GM18867 (cell line): ENCODE measurements at regions not wholly inside any gene's neighbourhood (a gene's known extent, or its start where the extent isn't known, plus 50 kb on each side); places are given as distances from the start of the nearest gene placed in this dataset.
"Not testable (repeated sequence)": the region's sequence is repeated elsewhere in the genome, so short reads cannot be mapped to it uniquely, and the experiment has no call there.

ENCODE experiments used
- ATAC-seq: cut with Tn5 transposase; IDR thresholded peaks from one replicate; pipeline ENCODE4 v1.9.1; 2021; ENCODE audit warnings: mild to moderate bottlenecking, moderate library complexity; ENCODE audit not compliant: unreplicated experiment

DNA sequence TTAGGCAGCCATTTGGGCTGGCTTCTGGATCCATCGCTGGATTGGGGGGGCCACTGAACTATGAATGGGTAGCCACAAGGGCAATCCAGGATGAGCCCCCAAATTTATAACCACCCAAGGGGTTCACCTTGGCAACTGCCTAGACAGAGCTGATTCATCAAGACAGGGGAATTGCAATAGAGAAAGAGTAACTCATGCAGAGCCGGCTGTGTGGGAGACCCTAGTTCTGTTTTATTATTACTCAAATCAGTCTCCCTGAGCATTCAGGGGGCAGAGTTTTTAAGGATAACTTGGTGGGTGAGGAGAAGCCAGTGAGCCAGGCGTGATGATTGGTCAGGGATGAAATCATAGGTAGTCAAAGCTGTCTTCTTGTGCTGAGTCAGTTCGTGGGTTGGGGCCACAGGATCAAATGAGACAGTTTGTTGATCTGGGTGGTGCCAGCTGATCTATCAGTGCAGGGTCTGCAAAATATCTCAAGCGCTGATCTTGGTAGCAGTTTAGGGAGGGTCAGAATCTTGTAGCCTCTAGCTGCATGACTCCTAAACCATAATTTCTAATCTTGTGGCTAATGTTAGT is 57.9 kb downstream of the DNAJB9 start:
- no peak for ATAC-seq

DNA sequence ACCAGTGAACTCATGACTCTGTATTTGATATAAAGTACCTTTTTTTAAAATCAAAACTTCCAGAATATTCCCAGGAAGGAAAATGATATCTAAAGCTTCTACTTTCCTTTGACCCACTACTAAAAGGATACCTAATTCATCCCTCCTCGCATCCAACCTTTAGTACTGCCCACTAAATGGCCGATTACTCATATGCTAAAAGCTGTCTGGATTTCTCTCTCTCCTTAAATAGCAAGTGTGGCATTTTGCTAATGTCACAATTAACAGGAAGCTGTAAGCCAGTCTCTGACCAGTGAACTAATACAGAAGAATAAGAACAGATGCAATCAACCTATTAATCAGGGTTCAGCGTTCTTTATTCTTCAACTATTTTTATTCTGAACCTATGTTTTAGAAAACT is 59.0 kb downstream of the DNAJB9 start:
- ATAC-seq, result no peak

DNA sequence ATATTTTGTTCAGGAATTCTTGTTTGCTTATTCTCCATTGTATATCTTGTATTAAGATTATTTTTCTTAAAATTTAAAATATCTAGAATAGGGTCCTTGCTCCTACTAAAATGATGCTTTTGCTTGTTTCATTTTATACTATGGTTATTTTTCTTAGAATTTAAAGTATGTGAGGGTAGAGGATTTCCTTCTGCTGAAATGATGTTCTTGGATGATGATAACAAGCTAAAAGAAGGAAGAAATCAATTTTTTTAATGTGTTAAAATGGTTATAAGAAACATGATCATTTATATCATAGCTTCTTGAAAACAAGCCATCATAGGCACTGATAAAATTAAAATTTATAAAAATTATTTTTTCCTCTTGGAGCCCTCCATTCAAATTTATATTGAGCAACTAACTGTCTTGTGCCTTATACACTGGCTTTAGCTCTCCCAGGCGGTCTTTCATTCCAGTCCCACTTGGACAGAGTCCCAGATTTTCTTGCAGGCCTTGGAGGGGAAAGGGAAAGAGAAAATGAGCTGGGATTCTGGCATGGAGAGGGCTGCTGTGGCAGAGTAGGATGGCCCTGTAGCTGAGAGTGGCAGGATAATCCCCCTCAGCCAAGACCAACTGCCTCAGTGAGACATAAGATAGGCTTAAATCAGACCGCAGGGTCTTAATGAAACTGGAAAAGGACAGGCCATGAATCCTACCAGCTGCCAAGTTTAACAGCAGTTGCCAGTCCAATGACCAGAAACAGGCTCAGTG is 60.2 kb downstream of the DNAJB9 start:
- no peak for ATAC-seq

DNA sequence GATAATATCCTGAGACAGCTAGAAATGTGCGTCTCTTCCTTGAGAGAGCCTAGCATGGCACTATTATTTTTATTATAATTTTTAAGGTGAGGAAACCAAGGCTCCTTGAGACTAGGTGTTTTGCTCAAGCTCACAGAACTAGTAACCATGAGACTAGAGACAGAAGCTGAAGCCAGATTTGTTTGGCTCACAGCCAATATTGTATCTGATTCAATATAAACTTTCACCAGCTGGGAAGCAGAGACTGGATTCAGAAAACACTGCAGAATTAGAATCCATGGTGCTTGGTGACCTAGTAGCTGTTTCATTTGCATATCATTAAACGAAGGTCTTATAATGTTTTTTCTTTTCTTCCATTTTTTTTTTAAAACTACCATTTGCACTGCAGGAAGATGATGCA is 64.4 kb downstream of the DNAJB9 start:
- ATAC-seq, result no peak

DNA sequence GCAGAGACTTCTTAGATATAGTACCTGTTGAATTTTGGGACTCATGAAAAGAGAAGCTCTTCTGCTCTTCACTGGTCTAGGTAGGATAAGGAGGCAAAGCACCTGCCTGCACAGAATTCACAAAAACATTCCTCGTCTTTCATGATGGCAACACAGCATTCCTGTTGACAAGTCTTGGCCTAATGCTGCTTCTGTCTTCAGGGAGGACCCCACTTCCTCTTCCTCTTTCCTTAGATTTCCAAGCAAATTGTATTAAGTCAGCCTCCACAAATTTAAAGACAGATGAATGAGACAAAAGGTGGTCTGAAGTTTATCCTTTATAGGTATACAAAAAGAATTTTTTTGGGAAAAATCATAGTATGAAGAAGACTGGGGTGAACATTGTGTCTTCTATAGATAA is 64.9 kb downstream of the DNAJB9 start:
- ATAC-seq, result no peak

DNA sequence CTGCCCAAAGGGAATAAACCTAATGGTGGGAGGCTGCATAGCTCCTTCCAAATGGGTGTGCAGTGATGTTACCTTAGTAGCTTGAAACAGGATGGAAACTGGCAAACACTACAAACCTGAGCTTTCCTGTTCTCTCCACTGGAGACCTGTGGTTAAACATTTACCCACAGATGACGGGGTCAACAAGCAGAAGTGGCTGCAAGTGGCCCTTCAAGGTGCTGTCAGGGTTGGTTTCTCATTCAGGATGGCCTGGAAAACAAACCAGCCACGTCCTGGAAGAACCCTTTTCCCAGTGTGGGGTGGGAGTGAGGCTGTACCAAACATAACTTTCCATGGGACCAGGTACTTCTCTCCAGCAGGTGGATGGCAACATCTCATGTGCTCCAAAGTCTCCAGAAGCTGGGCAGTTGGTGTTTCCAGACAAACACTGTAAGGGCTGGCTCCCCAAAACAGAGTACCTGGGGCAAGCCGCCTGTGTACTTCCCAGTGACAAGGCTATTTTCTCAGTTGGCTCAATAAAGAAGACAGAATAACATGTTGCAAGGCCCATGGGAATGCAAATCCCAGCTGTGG is 67.5 kb downstream of the DNAJB9 start:
- ATAC-seq, result no peak

DNA sequence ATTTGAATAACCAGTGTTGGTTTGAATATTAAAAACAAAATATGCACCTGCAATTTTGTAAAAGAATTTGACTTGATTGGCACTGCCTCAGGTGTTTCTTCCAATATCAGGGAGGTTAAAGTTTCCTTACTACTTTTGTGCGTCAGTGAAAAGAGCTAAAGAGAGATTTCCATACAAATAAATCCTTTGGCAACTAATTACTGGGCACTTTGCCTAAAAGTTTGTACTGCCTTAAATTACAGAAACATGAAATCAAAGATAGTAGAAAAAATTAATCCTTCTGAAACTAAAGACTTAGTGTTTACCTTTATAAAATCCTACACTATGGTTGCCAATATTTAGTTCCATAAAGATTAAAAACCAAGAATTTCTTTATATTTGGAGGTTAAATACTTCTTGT is 72.5 kb downstream of the DNAJB9 start:
- no peak for ATAC-seq

DNA sequence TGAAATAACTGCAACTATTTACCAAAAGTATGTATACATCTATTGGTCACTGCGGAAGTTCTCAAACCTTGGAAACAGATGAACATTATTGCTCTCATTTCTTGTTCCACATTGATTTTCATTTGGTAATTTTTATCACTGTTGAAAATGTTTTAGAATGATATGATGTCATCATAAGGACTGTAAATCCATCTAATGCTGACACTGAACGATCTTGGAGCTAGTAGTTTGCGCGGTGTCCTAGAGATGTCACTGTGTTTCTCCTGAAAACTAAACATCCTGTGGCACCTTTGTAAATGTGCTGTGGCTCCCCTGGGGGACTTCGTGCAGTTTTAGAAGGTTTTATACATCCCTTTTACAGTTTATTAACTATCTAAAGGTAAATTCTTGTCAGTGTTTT is 73.5 kb downstream of the DNAJB9 start:
- ATAC-seq, result no peak

DNA sequence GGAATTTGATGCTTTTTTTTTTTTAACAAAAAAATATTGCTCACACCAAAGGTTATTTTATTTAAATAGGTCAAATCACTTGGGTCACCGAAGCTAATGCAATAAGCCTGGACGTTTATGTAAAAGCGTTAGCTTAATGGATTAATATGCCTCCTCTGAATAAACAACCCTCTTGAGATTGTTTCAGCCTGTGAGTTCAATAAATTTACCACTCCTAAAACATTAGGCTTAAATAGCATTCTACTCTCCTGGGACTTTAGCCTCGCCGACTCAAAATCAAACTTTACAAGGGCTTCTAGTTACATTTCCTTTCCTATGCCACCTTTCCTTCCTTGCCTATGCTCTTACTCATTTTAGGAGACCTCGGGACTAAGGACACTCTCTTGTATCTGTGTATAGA is 79.3 kb downstream of the DNAJB9 start:
- ATAC-seq, result no peak

DNA sequence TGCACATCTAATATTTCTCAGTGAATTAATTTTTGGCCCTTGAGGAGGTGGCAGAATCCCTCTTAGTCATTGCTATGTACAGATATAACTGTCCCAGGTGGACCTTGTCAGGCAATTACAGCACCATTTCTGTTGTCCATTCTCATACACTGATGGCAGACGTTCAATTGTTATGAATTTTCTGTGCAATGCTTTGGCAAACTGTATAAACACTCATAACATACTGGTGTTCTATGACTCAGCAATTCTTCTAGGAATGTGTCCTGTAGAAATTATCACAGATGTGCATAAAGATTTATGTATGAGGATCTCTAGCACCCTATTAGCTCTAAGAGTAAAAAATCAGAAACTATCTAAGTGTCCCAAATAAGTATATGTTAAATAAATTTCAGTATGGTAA is 80.8 kb downstream of the DNAJB9 start:
- no peak for ATAC-seq

DNA sequence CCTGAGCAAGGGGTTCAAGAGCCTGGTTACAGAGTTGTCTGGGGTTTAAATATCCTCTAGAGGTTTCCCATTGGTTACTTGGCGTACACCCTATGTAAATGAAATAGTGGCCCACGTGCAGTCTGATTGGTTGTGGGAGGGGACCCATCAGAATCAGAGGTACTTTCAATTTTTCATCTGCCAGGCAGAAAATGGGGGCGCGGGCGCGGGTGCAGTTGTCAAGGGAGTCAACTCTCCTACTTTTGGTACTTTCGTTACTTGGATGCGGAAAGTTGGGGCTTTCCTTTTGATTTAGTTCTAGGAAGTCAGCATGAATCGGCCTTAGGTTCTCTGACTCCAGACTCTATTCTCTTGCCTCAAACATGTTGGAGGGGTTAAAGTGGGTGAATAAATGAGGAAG is 83.2 kb downstream of the DNAJB9 start:
- no peak for ATAC-seq

DNA sequence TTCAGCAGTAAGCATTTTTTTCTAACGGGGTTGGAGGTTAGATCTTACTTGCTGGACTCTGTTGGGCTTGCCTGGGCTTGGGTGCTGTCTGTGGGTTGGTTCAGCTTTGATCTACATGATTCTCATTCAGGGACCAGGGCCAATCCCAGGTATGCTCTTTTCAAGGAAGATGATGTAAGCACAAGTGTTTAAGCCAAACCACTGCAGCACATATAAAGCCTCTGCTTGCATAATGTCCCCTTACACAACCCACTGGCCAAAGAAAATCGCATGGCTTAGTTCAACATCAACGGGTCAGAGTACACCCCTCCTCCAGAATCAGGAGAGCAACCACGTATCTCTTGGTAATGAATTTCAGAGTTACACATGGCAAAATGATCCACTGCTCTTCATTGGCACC is 83.9 kb downstream of the DNAJB9 start:
- no peak for ATAC-seq

DNA sequence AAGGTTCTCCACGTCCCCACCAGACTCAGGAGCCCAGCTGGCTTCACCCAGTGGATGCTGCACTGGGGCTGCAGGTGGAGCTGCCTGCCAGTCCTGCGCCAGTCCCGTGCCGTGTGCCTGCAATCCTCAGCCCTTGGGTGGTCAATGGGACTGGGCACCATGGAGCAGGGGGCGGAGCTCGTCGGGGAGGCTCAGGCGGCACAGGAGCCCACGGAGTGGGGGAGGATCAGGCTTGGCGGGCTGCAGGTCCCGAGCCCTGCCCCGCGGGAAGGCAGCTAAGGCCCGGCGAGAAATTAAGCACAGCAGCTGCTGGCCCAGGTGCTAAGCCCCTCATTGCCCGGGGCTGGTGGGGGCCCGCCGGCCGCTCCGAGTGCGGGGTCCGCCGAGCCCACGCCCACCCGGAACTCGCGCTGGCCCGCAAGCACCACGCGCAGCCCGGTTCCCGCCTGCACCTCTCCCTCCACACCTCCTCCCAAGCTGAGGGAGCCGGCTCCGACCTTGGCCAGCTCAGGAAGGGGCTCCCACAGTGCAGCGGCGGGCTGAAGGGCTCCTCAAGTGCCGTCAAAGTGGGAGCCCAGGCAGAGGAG is 87.6 kb downstream of the DNAJB9 start:
- ATAC-seq, result not testable (repeated sequence)

DNA sequence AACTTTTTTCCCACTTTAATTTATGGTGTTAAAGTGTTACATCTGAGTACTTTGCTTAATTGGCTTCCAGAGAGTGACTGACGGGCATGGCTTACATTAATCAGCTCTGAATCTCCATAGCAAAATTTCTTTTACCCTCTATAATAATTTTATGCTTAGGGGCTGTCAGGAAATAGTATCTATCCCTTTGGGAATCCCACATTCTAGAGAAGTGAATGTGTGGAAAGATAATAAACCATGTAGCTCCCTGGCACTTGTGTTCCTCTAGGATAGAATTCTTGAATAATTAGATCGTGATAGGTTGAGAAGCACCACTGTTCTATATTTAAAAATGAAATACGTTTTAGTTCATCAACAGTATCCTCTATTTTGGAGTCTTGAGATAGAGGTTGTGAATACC is 89.6 kb downstream of the DNAJB9 start:
- ATAC-seq, result no peak

DNA sequence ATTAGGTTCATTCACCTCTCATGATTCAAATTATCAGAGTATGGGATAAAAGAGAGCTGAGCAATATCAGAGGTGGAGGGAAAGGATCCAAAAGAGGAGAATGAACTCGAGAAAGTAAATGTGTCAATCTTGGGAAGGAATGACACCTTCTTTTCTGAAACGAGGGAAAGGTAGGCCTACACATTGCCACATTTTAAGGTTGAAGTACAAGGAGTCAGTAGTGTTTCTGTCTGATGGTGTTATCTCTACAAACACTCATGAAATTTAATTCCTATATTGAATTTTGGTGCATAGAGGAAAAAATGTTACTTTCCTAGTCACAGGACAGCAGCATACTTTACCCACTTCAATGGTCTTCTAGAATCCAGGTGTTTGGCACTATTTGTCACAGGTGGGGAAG is 90.2 kb downstream of the DNAJB9 start:
- no peak for ATAC-seq

DNA sequence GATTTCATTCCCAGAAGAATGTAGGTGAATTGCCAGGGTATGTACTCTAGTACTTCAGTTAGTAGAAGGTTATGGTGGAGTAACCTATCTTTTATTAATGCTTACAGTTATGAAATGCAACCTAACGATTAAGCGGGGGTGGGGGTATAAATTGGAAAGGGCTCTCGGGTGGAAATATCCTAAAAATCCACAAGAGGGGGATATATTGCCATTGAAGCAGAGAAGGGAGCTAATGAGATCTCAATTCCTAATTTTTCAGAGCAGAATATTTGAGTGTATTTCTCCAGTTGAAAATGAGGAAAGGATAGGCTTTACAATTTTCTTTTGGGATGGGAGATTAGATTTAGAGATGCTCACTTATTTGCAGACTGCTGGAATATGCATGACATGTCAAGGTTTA is 90.8 kb downstream of the DNAJB9 start:
- ATAC-seq, result no peak

DNA sequence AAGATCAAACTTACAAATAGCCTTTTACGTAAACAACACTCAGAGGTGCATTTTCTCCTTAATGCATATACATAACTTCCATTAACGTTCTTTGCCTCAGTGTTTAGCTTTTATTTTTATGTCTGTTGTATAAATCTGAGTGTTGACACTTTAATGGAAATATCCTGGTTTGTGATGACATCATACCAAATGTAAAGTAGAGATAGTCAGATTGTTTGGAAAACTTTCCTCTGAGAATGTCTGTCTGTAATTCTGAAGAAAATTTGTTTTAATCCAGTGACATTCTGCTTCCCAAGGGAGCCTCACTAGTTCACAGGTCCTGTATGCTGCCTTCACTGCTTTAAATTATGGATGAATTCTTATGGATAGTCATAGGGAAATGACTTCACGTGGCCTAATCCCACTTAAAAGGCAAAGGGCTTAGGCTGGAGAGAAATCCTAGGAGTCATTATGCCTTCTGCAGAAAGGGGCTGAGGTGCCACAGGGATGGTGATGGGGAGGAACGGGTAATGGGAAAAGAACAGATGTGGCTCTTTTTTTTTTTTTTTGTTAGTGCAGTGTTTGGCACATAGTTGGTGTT is 93.2 kb downstream of the DNAJB9 start:
- no peak for ATAC-seq

DNA sequence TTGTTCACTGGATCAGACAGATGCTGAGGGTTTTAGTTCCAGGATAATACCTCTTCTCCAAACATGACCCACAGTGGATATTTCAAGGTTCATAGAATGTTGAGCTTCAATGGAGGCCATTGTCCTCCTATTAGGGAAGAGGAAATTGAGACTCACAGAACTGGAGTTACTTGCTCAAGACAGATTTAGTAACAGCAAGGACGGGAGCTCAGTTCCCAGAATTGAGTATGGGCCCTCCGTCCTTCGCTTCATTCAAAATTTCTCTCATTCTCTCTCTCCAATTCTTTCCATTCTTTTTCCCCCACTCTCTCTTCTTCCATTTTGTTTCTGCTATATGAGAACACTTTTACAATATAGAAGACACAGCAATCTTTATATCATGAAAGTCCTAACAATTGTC is 94.0 kb downstream of the DNAJB9 start:
- no peak for ATAC-seq

DNA sequence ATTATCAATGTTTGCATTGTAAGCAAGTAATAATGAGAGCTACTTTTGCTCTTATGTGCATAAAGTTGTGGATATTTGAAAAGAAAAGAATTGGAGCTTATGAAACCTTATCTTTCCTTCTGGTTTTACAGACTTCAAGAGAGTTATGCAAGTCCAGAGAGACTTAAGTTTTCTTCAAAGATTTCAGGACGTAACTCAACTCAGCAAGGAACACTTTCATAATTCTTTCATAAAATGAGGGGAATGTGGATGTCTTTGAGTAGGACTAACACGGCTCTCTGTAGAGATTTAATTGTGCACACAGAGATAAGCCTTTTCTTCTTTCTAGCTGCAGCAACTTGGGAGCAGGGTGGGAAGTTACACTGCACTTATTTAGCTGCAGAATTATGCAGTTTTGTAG is 97.5 kb downstream of the DNAJB9 start:
- no peak for ATAC-seq

DNA sequence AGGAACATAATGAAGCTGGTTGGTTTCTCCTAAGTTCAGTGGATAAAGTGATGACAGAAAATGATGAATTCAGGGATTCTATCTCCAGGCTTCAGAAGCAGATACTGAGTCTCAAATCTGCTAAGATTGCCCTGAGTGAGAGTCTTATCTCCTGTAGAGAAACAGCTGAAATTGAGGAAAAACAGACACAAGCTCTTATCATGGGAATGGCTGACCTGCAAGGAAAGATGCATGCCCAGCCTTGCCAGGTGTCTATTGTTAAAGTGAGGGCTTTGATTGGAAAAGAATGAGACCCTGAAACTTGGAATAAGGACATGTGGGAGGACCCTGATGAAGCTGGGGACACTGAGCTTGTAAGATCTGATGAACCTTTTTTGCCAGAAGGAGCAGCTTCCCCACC is 100.3 kb downstream of the DNAJB9 start:
- no peak for ATAC-seq

DNA sequence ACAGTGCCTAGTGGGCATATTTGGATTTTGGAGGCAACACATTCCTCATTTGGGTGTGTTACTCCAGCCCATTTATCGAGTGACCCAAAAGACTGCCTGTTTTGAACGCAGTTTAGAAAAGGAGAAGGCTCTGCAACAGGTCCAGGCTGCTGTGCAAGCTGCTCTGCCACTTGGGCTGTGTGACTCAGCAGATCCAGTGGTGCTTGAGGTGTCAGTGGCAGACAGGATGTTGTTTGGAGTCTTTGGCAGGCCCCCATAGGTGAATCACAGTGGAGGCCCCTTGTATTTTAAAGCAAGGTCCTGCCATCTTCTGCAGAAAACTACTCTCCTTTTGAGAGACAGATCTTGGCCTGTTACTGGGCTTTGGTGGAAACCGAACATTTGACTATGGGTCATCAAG is 104.0 kb downstream of the DNAJB9 start:
- not testable (repeated sequence) for ATAC-seq

DNA sequence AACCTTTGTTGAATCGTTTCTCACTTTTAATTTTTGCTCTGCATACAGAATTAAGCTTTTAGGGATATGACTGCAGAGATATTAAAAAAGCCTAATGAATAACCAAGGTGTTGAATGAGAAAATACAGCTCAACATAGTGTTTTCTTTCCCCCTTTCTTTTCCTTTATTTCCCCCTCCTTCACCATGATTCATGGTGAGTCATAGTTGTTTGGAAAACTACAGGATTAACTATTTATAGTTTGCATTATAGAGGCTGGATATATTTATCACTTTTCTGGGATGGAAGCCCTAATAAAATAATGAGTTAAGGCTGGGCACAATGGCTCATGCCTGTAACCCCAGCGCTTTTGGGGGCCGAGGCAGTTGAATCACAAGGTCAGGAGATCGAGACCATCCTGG is 115.0 kb downstream of the DNAJB9 start:
- no peak for ATAC-seq
